SK-N-SH (cell line): ENCODE measurements at regions not wholly inside any gene's neighbourhood (a gene's known extent, or its start where the extent isn't known, plus 50 kb on each side); places are given as distances from the start of the nearest gene placed in this dataset.

Experiments used
- CTCF ChIA-PET: fragments of 300-600, 350-600 bp; formaldehyde crosslinking; extraction: SDS; loops from one replicate; lab custom pipeline; 2021; lab: Yijun Ruan, JAX
- POLR2A ChIA-PET: fragments of 350-600 bp; sonication (Branson Sonifier 250); formaldehyde crosslinking; extraction: SDS; loops from one replicate; lab custom pipeline; 2020; ENCODE audit warnings: antibody characterized with exemption, inconsistent platforms; lab: Yijun Ruan, JAX
- DNase-seq: peaks from one replicate; pipeline ENCODE4 v3.0.0; 2012
- H2AFZ ChIP-seq: fragments of 200-600 bp; sonication (generic); 2 replicates; pipeline ENCODE4 v1.8.1; 2016; ENCODE audit warnings: antibody characterized with exemption, mild to moderate bottlenecking, low read depth
- H3F3A ChIP-seq: fragments of 200-600 bp; sonication (generic); replicated peaks from 2 replicates; pipeline ENCODE3; 2016; ENCODE audit warnings: antibody characterized with exemption, mild to moderate bottlenecking; ENCODE audit not compliant: insufficient read depth
- H3K27ac ChIP-seq, 2 experiments: fragments of 200-500 bp in 1 of 2; fragments of 200-600 bp in 1 of 2; sonication (Bioruptor generic) in 1 of 2; sonication (generic), shearing (Covaris generic) in 1 of 2; 2 replicates each; pipeline versions ENCODE4 v1.5.1 to v1.6.1; 2014 to 2016; ENCODE audit warnings: low read depth in 2 of 2, inconsistent platforms in 1 of 2, low read length in 1 of 2, mild to moderate bottlenecking in 1 of 2, mixed read lengths in 1 of 2
- H3K27me3 ChIP-seq: fragments of 200-600 bp; sonication (generic), shearing (Covaris generic); 2 replicates; pipeline ENCODE4 v1.6.1; 2016; ENCODE audit warnings: mixed run types; ENCODE audit not compliant: insufficient read depth
- H3K36me3 ChIP-seq, 2 experiments: fragments of 200-500 bp in 1 of 2; fragments of 200-600 bp in 1 of 2; sonication (Bioruptor generic) in 1 of 2; sonication (generic) in 1 of 2; replicated peaks in 1 of 2; 2 replicates each; pipeline versions ENCODE3 to v1.5.1; 2014 to 2016; ENCODE audit warnings: low read length in 1 of 2, mild to moderate bottlenecking in 1 of 2; ENCODE audit not compliant: insufficient read depth in 2 of 2, control insufficient read depth in 1 of 2
- H3K4me1 ChIP-seq, 2 experiments: fragments of 200-500 bp in 1 of 2; fragments of 200-600 bp in 1 of 2; sonication (Bioruptor generic) in 1 of 2; sonication (generic), shearing (Covaris generic) in 1 of 2; 2 replicates each; pipeline versions ENCODE4 v1.5.1 to v1.6.1; 2014 to 2016; ENCODE audit warnings: low read depth in 1 of 2, low read length in 1 of 2, mixed run types in 1 of 2; ENCODE audit not compliant: insufficient read depth in 2 of 2, control insufficient read depth in 1 of 2
- H3K4me2 ChIP-seq: fragments of 200-600 bp; sonication (generic), shearing (Covaris generic); 2 replicates; pipeline ENCODE4 v1.6.1; 2017; ENCODE audit warnings: mixed run types
- H3K4me3 ChIP-seq, 2 experiments: fragments of 200-500 bp in 1 of 2; fragments of 200-600 bp in 1 of 2; sonication (Bioruptor generic) in 1 of 2; sonication (generic), shearing (Covaris generic) in 1 of 2; 2 replicates each; pipeline versions ENCODE4 v1.5.1 to v1.8.1; 2014 to 2016; ENCODE audit warnings: low read depth in 2 of 2, inconsistent platforms in 1 of 2, low read length in 1 of 2, mild to moderate bottlenecking in 1 of 2, mixed read lengths in 1 of 2, moderate library complexity in 1 of 2
- H3K79me2 ChIP-seq: fragments of 200-600 bp; sonication (generic); 2 replicates; pipeline ENCODE4 v1.8.1; 2017; ENCODE audit warnings: mild to moderate bottlenecking; ENCODE audit not compliant: insufficient read depth
- H3K9ac ChIP-seq: fragments of 200-600 bp; sonication (generic); 2 replicates; pipeline ENCODE4 v1.6.1; 2017; ENCODE audit warnings: mixed run types
- H3K9me2 ChIP-seq: fragments of 200-600 bp; sonication (generic); 2 replicates; pipeline ENCODE4 v1.6.1; 2017; ENCODE audit warnings: mixed run types
- H3K9me3 ChIP-seq: fragments of 200-600 bp; sonication (generic); 2 replicates; pipeline ENCODE4 v1.6.1; 2017; ENCODE audit warnings: mixed run types, mild to moderate bottlenecking, moderate library complexity
- H4K20me1 ChIP-seq: fragments of 200-600 bp; sonication (generic); 2 replicates; pipeline ENCODE4 v1.6.1; 2017; ENCODE audit warnings: mild to moderate bottlenecking, mixed run types; ENCODE audit not compliant: insufficient read depth
- CTCF ChIP-seq: fragments of 200-600 bp; sonication (generic); IDR thresholded peaks from 2 replicates; pipeline ENCODE4 v1.6.1; 2017; ENCODE audit warnings: antibody characterized with exemption, mild to moderate bottlenecking, moderate library complexity
- ELF1 ChIP-seq: IDR thresholded peaks from 2 replicates; pipeline ENCODE4 v1.4.0; 2012
- EP300 ChIP-seq, 2 experiments: IDR thresholded peaks; 2 replicates each; pipeline versions ENCODE4 v1.4.0 to v1.6.1; 2012; ENCODE audit warnings: borderline replicate concordance in 1 of 2, low read depth in 1 of 2, low read length in 1 of 2
- FOXJ3 ChIP-seq: sonication (generic); formaldehyde crosslinking; IDR thresholded peaks from 2 replicates; pipeline ENCODE4 v1.5.1; 2020; ENCODE audit warnings: mild to moderate bottlenecking, missing genetic modification reagents
- FOXM1 ChIP-seq: IDR thresholded peaks from 2 replicates; pipeline ENCODE4 v1.4.0; 2012; ENCODE audit warnings: low read depth, mild to moderate bottlenecking
- IRF3 ChIP-seq: fragments of 150-350 bp; IDR thresholded peaks from 2 replicates; pipeline ENCODE4 v1.6.1; 2016; ENCODE audit warnings: mild to moderate bottlenecking, low read depth, low read length
- MEF2A ChIP-seq: IDR thresholded peaks from 2 replicates; pipeline ENCODE4 v1.4.0; 2012; ENCODE audit warnings: low read depth, borderline replicate concordance
- PBX3 ChIP-seq: IDR thresholded peaks from 2 replicates; pipeline ENCODE4; 2012
- RCOR1 ChIP-seq: fragments of 150-350 bp; IDR thresholded peaks from 2 replicates; pipeline ENCODE4 v1.6.1; 2017; ENCODE audit warnings: antibody characterized with exemption, low read length
- SIN3A ChIP-seq: IDR thresholded peaks from 2 replicates; pipeline ENCODE4 v1.6.1; 2012; ENCODE audit warnings: low read depth, mild to moderate bottlenecking, low read length, moderate library complexity, borderline replicate concordance
- SMC3 ChIP-seq: IDR thresholded peaks from 2 replicates; pipeline ENCODE4 v1.6.1; 2012; ENCODE audit warnings: low read depth, low read length, improper control_type of control experiment
- TEAD4 ChIP-seq: IDR thresholded peaks from 2 replicates; pipeline ENCODE4 v1.4.0; 2012; ENCODE audit warnings: mild to moderate bottlenecking, borderline replicate concordance; ENCODE audit not compliant: insufficient read depth
- USF1 ChIP-seq: IDR thresholded peaks from 2 replicates; pipeline ENCODE4 v1.4.0; 2012; ENCODE audit warnings: low read depth, borderline replicate concordance
- USF2 ChIP-seq: fragments of 150-350 bp; IDR thresholded peaks from 2 replicates; pipeline ENCODE4 v1.6.1; 2017; ENCODE audit warnings: antibody characterized with exemption, low read length, low read depth, borderline replicate concordance
- WGBS: methylation state at CpG from one replicate; pipeline ENCODE4 v1.1.6; 2017; ENCODE audit warnings: low lambda C conversion rate; 5-methylcytosine and 5-hydroxymethylcytosine counted together

GRCh38 chr11:69930081-69931059 is 111.2 kb upstream of the FGF3 start:
- no peak overlapping the region for H3K4me3 ChIP-seq
- no peaks in the 10 kb centered on the region for H4K20me1 ChIP-seq
- ChIA-PET CTCF (interaction anchor here (0.9 to 7.8 kb wide), 6 partner anchors 9 to 266 kb away, joined by 3 to 44 read pairs (median 10); no protein-coding TSS in a partner anchor), POLR2A (no interaction called here)
- H3K9me2 ChIP-seq, result no peaks in the 10 kb centered on the region
- H2AFZ ChIP-seq, result no peak overlapping the region
- no peak for TF ChIP-seq IRF3
- TF ChIP-seq CTCF, result no peak
- no peaks in the 10 kb centered on the region for H3K79me2 ChIP-seq
- H3K9ac ChIP-seq, result no peak overlapping the region
- H3F3A ChIP-seq, result no peaks in the 10 kb centered on the region
- no peaks in the 10 kb centered on the region for H3K36me3 ChIP-seq
- WGBS, result 59% methylated on average over 14 of the region's 20 CpGs
- H3K4me1 ChIP-seq, result peaks cover 0 to 23% of the 10 kb centered on the region in 2 experiments; a peak in 1 of 4 replicates
- H3K4me2 ChIP-seq, result no peak overlapping the region
- H3K9me3 ChIP-seq, result no peaks in the 10 kb centered on the region
- H3K27me3 ChIP-seq, result peaks cover 11% of the 10 kb centered on the region; the same call in 1 of the 2 replicates
- no peak for DNase-seq
- H3K27ac ChIP-seq, result no peak overlapping the region

GRCh38 chr11:69931060-69931910 is 112.1 kb upstream of the FGF3 start:
- Histone ChIP-seq H3K9ac (no peak overlapping the region), H3K27ac (no peak overlapping the region), H3K4me1 (peaks cover 0 to 14% of the 10 kb centered on the region in 2 experiments; a peak in 1 of 4 replicates), H3K9me2 (no peaks in the 10 kb centered on the region), H3K27me3 (peaks cover 11% of the 10 kb centered on the region; the same call in 1 of the 2 replicates), H3K9me3 (no peaks in the 10 kb centered on the region), H3F3A (no peaks in the 10 kb centered on the region), H2AFZ (no peak overlapping the region), H3K36me3 (no peaks in the 10 kb centered on the region), H3K79me2 (no peaks in the 10 kb centered on the region), H3K4me2 (no peak overlapping the region), H4K20me1 (no peaks in the 10 kb centered on the region), H3K4me3 (no peak overlapping the region)
- 20% methylated on average over 2 of the region's 10 CpGs for WGBS
- TF ChIP-seq USF2 (no peak), EP300 (IDR thresholded peaks at IDR 0.05; ENCODE audit: borderline replicate concordance in 1 of 2, low read depth in 1 of 2, low read length in 1 of 2) (no peak), TEAD4 (no peak), SMC3 (no peak), USF1 (no peak), PBX3 (no peak), ELF1 (no peak), FOXM1 (no peak), SIN3A (no peak), RCOR1 (no peak), MEF2A (no peak), FOXJ3 (CRISPR knock-in tag) (no peak)
- ChIA-PET CTCF (interaction anchor here (1.3 to 7.8 kb wide), 5 partner anchors 12 to 265 kb away, joined by 4 to 44 read pairs (median 9); no protein-coding TSS in a partner anchor), POLR2A (no interaction called here)
- DNase-seq, result no peak
